Activated naive CD4-positive, alpha-beta T cell treated with anti-CD3 and anti-CD28 coated beads, Interleukin-2, amount 10 ng/mL, durations not matched to agents 7 days and 5 days (primary cell): ENCODE measurements at regions not wholly inside any gene's neighbourhood (a gene's known extent, or its start where the extent isn't known, plus 50 kb on each side); places are given as distances from the start of the nearest gene placed in this dataset.

ENCODE experiments used
- CTCF ChIA-PET: fragments of 350-600 bp; sonication (Branson Sonifier 250); formaldehyde crosslinking; loops from one replicate; lab custom pipeline; 2021; ENCODE audit warnings: antibody characterized with exemption; lab: Charles Lee
- DNase-seq: peaks from one replicate; pipeline ENCODE4 v3.0.0-alpha.2; 2020
- H3K27ac Mint-ChIP-seq: one replicate; pipeline ENCODE4 v1.8.0; 2021; ENCODE audit warnings: mild to moderate bottlenecking, moderate library complexity, mixed read lengths
- H3K27me3 Mint-ChIP-seq: one replicate; pipeline ENCODE4 v1.8.0; 2021; ENCODE audit warnings: mild to moderate bottlenecking, mixed read lengths
- H3K36me3 Mint-ChIP-seq: one replicate; pipeline ENCODE4 v1.8.0; 2021; ENCODE audit warnings: mixed read lengths
- H3K4me1 Mint-ChIP-seq: one replicate; pipeline ENCODE4 v1.8.0; 2021; ENCODE audit warnings: mixed read lengths
- H3K4me3 Mint-ChIP-seq: one replicate; pipeline ENCODE4 v1.8.0; 2021; ENCODE audit warnings: mild to moderate bottlenecking, moderate library complexity, mixed read lengths
- H3K9me3 Mint-ChIP-seq: one replicate; pipeline ENCODE4 v1.8.0; 2021; ENCODE audit warnings: mixed read lengths

DNA sequence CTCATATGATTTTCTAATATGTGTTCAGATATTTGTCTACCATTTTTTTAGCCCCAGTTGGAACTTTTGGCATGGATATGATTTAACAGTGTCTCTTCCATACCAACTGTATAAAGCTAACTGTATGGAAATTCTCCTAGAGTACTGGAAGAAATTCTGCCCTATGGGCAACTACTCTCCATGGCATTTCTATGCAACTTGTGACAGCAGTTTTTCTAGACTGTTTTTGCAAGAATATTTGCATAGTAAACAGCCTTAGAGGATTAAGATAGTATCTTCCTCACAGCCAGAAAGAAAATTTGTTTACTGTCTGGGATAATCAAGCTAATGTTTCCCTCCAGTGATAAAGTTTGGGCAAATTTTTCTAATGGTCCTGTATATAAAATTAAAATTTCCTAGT lies 119.9 kb upstream of the PCDH17 start:
- no peak overlapping the region for H3K4me3 Mint-ChIP-seq
- H3K9me3 Mint-ChIP-seq: peaks cover 7% of the 10 kb centered on the region
- no peaks in the 10 kb centered on the region for H3K27me3 Mint-ChIP-seq
- no peaks in the 10 kb centered on the region for H3K36me3 Mint-ChIP-seq
- no peak overlapping the region for H3K27ac Mint-ChIP-seq
- H3K4me1 Mint-ChIP-seq: no peaks in the 10 kb centered on the region
- CTCF ChIA-PET: no interaction called here
- DNase-seq: no peak

DNA sequence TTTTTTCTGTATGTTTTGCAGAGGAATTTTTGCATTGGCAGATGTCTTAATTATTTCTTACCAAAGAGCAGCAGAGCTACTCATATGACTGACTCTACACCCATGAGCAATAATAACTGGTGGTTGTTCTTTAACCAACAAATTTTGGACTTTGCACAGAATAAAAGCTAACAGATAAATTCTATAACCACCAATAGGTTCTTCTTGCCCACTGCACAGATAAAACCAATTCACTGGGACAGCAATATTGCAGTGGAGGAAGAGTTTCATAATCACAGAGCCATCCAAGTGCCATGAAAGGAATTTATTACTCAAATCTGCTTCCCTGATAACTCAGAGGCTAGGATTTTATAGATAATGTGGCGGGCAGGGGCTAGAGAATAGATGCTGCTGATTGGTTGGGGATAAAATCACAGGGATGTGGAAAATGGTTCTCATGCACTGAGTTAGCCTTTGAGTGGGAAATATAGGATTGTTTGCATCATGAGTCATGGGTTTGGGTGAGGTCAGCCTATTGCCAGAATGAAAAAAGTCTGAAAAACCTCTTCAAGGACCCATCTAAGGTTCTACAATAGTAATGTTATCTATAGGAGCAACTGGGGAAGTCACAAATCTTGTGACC lies 104.3 kb upstream of the PCDH17 start:
- Mint-ChIP-seq H3K27ac (no peak overlapping the region), H3K9me3 (peaks cover 7% of the 10 kb centered on the region), H3K36me3 (no peaks in the 10 kb centered on the region), H3K4me3 (no peak overlapping the region), H3K4me1 (no peaks in the 10 kb centered on the region), H3K27me3 (no peaks in the 10 kb centered on the region)
- no peak for DNase-seq
- CTCF ChIA-PET: no interaction called here

DNA sequence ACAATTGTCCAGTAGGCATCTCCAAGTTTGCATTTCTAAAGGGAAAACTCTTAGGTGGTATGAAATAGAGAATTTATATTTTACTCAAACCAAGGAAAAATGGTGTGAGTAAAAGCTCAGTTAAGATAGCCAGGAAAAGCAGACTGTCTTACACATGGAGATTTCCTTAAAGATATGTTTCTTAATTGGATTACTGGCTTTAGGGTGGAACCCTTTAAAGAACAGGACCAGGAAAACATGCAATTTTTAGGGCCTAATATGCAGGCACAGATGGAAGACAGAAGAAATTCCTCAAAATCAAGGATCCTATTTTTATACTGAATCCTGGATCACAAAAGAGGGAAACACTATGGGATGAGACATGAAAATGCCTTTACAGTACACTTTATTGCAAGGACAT lies 100.3 kb upstream of the PCDH17 start:
- Mint-ChIP-seq H3K9me3 (peaks cover 5% of the 10 kb centered on the region), H3K27ac (no peak overlapping the region), H3K27me3 (no peaks in the 10 kb centered on the region), H3K4me1 (no peaks in the 10 kb centered on the region), H3K36me3 (no peaks in the 10 kb centered on the region), H3K4me3 (no peak overlapping the region)
- CTCF ChIA-PET: no interaction called here
- no peak for DNase-seq

DNA sequence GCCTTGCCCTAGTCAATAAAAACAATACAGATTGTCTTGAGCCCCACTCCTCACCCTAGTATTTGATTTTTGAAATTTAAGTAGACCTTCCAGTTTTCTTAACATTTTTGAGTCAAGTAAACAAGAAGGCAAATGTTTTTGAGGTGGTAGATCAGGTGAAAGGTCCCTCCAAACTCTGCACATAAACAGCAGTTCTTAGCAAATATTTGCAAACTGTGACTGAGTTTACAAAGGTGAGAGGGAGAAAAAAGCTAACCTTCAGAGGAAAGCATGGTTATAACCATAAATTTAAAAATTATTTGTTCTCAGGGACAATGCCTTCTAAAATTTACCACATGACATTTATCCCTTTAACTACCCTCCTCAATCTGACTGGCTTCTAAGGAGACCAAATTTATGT lies 84.6 kb upstream of the PCDH17 start:
- H3K27me3 Mint-ChIP-seq: no peaks in the 10 kb centered on the region
- no peak overlapping the region for H3K27ac Mint-ChIP-seq
- H3K36me3 Mint-ChIP-seq: no peaks in the 10 kb centered on the region
- DNase-seq: no peak
- H3K4me3 Mint-ChIP-seq: no peak overlapping the region
- no peaks in the 10 kb centered on the region for H3K4me1 Mint-ChIP-seq
- CTCF ChIA-PET: no interaction called here
- H3K9me3 Mint-ChIP-seq: peaks cover 3% of the 10 kb centered on the region

DNA sequence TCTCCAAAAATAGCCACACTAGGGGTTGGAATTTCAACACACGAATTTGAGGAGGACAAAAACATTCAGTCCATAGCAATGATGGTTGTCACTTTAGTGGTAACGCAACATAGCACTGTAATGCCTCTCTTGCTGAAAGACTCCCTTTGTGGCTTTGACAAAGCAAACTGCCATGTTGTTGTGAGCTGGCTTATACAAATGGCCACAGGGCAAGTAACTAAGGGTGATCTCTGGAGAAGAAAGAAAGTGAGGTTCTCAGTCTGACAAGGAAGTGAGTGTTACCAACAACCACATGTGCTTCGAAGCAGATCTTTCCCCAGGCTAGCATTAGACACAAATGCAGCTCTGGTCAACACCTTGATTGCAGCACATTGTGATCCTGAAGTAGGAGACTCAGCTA lies 79.1 kb upstream of the PCDH17 start:
- Mint-ChIP-seq H3K4me3 (no peak overlapping the region), H3K4me1 (no peaks in the 10 kb centered on the region), H3K27ac (no peak overlapping the region), H3K36me3 (no peaks in the 10 kb centered on the region), H3K9me3 (peaks cover 9% of the 10 kb centered on the region), H3K27me3 (no peaks in the 10 kb centered on the region)
- CTCF ChIA-PET: no interaction called here
- DNase-seq: no peak

DNA sequence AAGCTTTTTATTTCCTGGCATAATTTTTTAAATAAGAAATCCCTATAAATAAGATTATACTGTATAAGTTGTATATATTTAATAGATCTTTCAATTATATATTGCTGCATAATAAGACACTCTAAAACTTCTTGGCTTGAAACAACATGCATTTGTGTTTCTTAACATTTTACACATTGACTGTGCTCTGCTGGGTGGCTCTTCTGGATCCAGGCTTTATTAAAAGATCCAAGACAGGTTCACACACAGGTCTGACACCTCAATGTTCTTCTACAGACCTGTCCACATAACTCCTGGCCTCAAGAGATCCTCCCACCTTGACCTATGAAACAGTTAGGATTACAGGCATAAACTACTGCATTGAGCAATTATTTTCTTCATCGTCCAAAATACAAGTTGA lies 77.6 kb upstream of the PCDH17 start:
- no peaks in the 10 kb centered on the region for H3K36me3 Mint-ChIP-seq
- no peak overlapping the region for H3K27ac Mint-ChIP-seq
- H3K27me3 Mint-ChIP-seq: no peaks in the 10 kb centered on the region
- DNase-seq: no peak
- CTCF ChIA-PET: no interaction called here
- H3K4me1 Mint-ChIP-seq: no peaks in the 10 kb centered on the region
- H3K4me3 Mint-ChIP-seq: no peak overlapping the region
- peaks cover 9% of the 10 kb centered on the region for H3K9me3 Mint-ChIP-seq

DNA sequence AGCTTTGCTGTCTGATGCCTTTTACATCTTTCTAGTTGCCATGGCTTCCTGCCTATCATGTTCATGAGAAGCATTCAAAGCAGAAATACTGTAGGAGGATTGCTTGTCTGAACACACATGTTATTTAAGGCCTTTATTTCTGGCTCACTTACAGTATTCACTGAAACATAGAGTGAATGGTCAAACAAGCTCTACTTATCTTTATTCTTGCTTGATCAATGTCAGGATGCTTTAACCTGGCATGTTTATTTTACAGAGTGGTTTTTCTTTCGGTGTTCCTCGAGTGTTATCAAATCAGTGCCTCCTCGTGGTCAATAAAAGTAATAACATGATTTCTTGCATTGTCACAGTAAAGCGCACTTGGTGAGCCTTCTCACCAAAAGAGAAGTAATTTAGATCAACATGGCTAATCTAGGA lies 73.5 kb upstream of the PCDH17 start:
- DNase-seq: no peak
- H3K36me3 Mint-ChIP-seq: no peaks in the 10 kb centered on the region
- H3K4me3 Mint-ChIP-seq: no peak overlapping the region
- H3K27me3 Mint-ChIP-seq: no peaks in the 10 kb centered on the region
- no peaks in the 10 kb centered on the region for H3K4me1 Mint-ChIP-seq
- CTCF ChIA-PET: no interaction called here
- no peak overlapping the region for H3K27ac Mint-ChIP-seq
- peaks cover 6% of the 10 kb centered on the region for H3K9me3 Mint-ChIP-seq

DNA sequence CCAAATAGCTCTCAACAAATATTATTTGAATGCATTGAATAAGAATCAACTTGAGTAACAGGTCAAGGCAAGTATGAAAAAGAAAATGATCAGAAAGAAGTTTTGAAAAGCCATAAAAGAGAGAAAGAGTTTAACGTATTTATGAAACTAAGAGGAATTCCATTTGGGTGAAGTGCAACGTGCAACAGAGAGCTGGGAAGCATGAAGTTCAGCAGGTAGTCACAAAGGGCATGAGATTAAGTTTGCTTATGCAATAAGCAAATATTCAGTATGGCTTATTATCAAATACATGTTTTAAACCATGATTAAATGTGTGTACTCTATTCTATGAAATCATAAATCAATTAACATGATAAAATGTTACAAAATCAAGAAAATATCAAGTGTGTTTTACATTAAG lies 62.7 kb upstream of the PCDH17 start:
- H3K36me3 Mint-ChIP-seq: no peaks in the 10 kb centered on the region
- no peaks in the 10 kb centered on the region for H3K4me1 Mint-ChIP-seq
- DNase-seq: no peak
- H3K27ac Mint-ChIP-seq: no peak overlapping the region
- H3K27me3 Mint-ChIP-seq: no peaks in the 10 kb centered on the region
- peaks cover 1% of the 10 kb centered on the region for H3K9me3 Mint-ChIP-seq
- CTCF ChIA-PET: no interaction called here
- no peak overlapping the region for H3K4me3 Mint-ChIP-seq

DNA sequence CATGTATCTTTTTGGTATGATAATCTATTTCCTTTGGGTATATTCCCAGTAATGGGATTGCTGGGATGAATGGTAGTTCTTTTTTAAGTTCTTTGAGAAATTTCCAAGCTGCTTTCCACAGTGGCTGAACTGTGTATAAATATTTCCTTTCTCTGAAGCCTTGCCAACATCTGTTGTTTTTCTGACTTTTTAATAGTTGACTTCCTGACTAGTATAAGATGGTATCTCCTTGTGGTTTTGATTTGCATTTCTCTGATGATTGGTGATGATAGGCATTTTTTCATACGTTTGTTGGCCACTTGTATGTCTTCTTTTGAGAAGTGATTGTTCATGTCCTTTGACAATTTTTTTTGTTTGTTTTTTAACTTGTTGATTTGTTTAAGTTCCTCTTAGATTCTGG lies 61.6 kb upstream of the PCDH17 start:
- no peak overlapping the region for H3K27ac Mint-ChIP-seq
- no peaks in the 10 kb centered on the region for H3K4me1 Mint-ChIP-seq
- no peaks in the 10 kb centered on the region for H3K27me3 Mint-ChIP-seq
- no peak overlapping the region for H3K4me3 Mint-ChIP-seq
- H3K36me3 Mint-ChIP-seq: no peaks in the 10 kb centered on the region
- peaks cover 1% of the 10 kb centered on the region for H3K9me3 Mint-ChIP-seq
- DNase-seq: no peak
- CTCF ChIA-PET: no interaction called here
